ENCODE measurements at regions not wholly inside any gene's neighbourhood (a gene's known extent, or its start where the extent isn't known, plus 50 kb on each side); places are given as distances from the start of the nearest gene placed in this dataset.

DNA sequence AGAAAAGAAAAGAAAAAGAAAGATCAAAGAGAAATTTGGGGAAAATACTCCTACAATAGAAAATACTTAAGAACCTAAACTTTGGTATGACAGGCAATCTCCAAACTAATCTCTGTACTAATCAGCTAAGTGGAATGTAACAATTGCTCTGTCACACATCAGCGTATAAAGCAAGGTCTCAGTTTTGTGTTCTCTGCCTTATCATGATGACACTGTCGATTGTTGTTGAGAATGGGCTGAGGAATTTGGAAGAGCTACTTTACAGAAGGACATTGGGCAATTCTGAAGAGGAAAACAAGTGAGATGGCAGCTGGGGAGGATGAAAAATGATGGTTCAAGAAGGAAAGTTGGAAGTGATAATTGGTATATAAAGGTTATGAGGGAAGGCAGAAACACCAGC is 486.0 kb upstream of the HTR2C start:
- H3K4me1 Mint-ChIP-seq: no peaks in the 10 kb centered on the region
- DNase-seq (no peak), ATAC-seq (no peak)
- H3K27me3 Mint-ChIP-seq: no peaks in the 10 kb centered on the region
- intact Hi-C loops (cut with micrococcal nuclease): no loop called here
- no peaks in the 10 kb centered on the region for H3K36me3 Mint-ChIP-seq
- Histone ChIP-seq H3K9me3 (ENCODE audit: control insufficient read depth in 2 of 3, low read length in 3 of 3) (no peaks in the 10 kb centered on the region), H3K4me1 (ENCODE audit: control insufficient read depth in 2 of 2, insufficient read depth in 2 of 2, low read length in 2 of 2) (no peaks in the 10 kb centered on the region), H3K4me3 (ENCODE audit: low read length) (no peak overlapping the region), H3K27ac (ENCODE audit: low read depth, low read length) (no peak overlapping the region), H3K36me3 (ENCODE audit: control insufficient read depth in 2 of 3, insufficient read depth in 3 of 3, low read length in 3 of 3) (no peaks in the 10 kb centered on the region), H3K27me3 (ENCODE audit: control insufficient read depth in 2 of 2, insufficient read depth in 2 of 2, low read length in 2 of 2) (no peaks in the 10 kb centered on the region)
- ChIA-PET CTCF (no interaction called here), POLR2A (no interaction called here)
- no peaks in the 10 kb centered on the region for H3K9me3 Mint-ChIP-seq
- no peak overlapping the region for H3K27ac Mint-ChIP-seq
- H3K4me3 Mint-ChIP-seq: no peak overlapping the region

DNA sequence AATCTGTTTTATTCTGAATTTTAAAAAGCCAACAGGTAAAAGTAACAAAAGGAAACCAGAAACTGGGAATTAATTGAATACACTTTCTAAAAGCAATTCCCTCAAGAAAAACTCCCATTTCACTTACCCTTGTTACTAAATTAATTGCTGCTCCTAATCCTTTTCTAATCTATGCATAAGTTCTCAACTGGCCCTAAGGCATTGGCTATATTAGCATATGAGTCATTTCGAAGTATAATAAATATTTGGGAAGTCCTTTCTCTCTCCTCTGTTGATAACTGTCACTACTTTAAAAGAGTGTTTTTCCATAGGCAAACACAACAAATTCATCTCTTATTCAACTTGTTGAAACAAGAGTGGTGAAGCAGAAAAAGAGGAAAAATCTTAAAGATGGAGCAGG is 486.5 kb upstream of the HTR2C start:
- DNase-seq: no peak
- H3K27me3 Mint-ChIP-seq: no peaks in the 10 kb centered on the region
- intact Hi-C loops (cut with micrococcal nuclease): no loop called here
- ChIA-PET CTCF (no interaction called here), POLR2A (no interaction called here)
- H3K36me3 Mint-ChIP-seq: no peaks in the 10 kb centered on the region
- no peak overlapping the region for H3K4me3 ChIP-seq (ENCODE audit: low read length)
- no peaks in the 10 kb centered on the region for H3K9me3 ChIP-seq (ENCODE audit: control insufficient read depth in 2 of 3, low read length in 3 of 3)
- H3K36me3 ChIP-seq (ENCODE audit: control insufficient read depth in 2 of 3, insufficient read depth in 3 of 3, low read length in 3 of 3): no peaks in the 10 kb centered on the region
- H3K9me3 Mint-ChIP-seq: peaks cover 0 to 3% (median 0%) of the 10 kb centered on the region in 11 donors
- H3K27me3 ChIP-seq (ENCODE audit: control insufficient read depth in 2 of 2, insufficient read depth in 2 of 2, low read length in 2 of 2): no peaks in the 10 kb centered on the region
- H3K4me3 Mint-ChIP-seq: no peak overlapping the region
- H3K27ac ChIP-seq (ENCODE audit: low read depth, low read length): no peak overlapping the region
- no peak for ATAC-seq
- H3K27ac Mint-ChIP-seq: no peak overlapping the region
- no peaks in the 10 kb centered on the region for H3K4me1 Mint-ChIP-seq
- H3K4me1 ChIP-seq (ENCODE audit: control insufficient read depth in 2 of 2, insufficient read depth in 2 of 2, low read length in 2 of 2): no peaks in the 10 kb centered on the region

DNA sequence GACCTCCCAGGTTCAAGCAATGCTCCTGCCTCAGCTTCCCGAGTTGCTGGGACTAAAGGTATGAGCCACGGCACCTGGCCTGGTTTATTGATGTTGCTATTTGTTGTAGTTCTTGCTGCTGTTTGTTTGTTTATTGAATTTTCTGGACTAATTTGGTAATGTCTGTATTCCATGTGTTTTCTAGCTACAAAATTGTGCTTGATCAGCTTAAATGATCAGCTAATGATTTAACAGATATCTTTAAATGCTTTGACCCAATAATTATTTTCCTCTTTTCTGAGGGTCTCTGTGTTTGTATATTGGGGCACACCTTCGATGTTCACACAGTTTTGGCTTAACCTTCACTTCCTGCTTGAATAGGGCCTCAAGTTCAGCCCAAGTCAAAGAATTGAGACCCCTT is 488.1 kb upstream of the HTR2C start:
- Mint-ChIP-seq H3K4me3 (no peak overlapping the region), H3K27me3 (no peaks in the 10 kb centered on the region), H3K36me3 (no peaks in the 10 kb centered on the region), H3K27ac (no peak overlapping the region), H3K9me3 (peaks cover 0 to 4% (median 0%) of the 10 kb centered on the region in 11 donors), H3K4me1 (no peaks in the 10 kb centered on the region)
- DNase-seq (no peak), ATAC-seq (no peak)
- intact Hi-C loops (cut with micrococcal nuclease): no loop called here
- no peaks in the 10 kb centered on the region for H3K27me3 ChIP-seq (ENCODE audit: control insufficient read depth in 2 of 2, insufficient read depth in 2 of 2, low read length in 2 of 2)
- CTCF ChIA-PET: no interaction called here
- H3K4me1 ChIP-seq (ENCODE audit: control insufficient read depth in 2 of 2, insufficient read depth in 2 of 2, low read length in 2 of 2): no peaks in the 10 kb centered on the region
- H3K27ac ChIP-seq (ENCODE audit: low read depth, low read length): no peak overlapping the region
- no peak overlapping the region for H3K4me3 ChIP-seq (ENCODE audit: low read length)
- H3K36me3 ChIP-seq (ENCODE audit: control insufficient read depth in 2 of 3, insufficient read depth in 3 of 3, low read length in 3 of 3): no peaks in the 10 kb centered on the region
- POLR2A ChIA-PET: no interaction called here
- H3K9me3 ChIP-seq (ENCODE audit: control insufficient read depth in 2 of 3, low read length in 3 of 3): no peaks in the 10 kb centered on the region

DNA sequence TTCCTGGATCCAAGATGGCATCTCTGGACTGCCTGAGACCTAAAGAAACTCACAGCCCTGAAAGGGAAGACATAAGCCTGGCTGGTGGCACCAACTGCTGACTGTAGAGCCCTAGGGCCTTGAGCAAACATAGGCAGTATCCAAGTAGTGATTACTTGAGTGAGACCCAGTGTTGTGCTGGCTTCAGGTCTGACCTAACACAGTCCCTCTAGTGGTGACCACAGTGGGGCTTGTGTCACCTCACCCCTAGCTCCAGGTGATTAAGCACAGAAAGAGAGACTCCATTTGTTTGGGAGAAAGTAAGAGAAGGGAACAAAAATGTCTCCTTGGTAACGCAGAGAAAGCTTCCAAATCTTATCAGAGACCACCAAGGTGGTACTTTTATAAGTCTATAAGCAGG is 496.3 kb upstream of the HTR2C start:
- ChIA-PET CTCF (no interaction called here), POLR2A (no interaction called here)
- no peak overlapping the region for H3K27ac Mint-ChIP-seq
- no peak for ATAC-seq
- no peaks in the 10 kb centered on the region for H3K9me3 ChIP-seq (ENCODE audit: control insufficient read depth in 2 of 3, low read length in 3 of 3)
- DNase-seq: no peak
- intact Hi-C loops (cut with micrococcal nuclease): no loop called here
- no peaks in the 10 kb centered on the region for H3K27me3 Mint-ChIP-seq
- H3K27ac ChIP-seq (ENCODE audit: low read depth, low read length): no peak overlapping the region
- H3K36me3 ChIP-seq (ENCODE audit: control insufficient read depth in 2 of 3, insufficient read depth in 3 of 3, low read length in 3 of 3): no peaks in the 10 kb centered on the region
- H3K4me3 ChIP-seq (ENCODE audit: low read length): no peak overlapping the region
- no peaks in the 10 kb centered on the region for H3K4me1 Mint-ChIP-seq
- no peaks in the 10 kb centered on the region for H3K27me3 ChIP-seq (ENCODE audit: control insufficient read depth in 2 of 2, insufficient read depth in 2 of 2, low read length in 2 of 2)
- H3K4me3 Mint-ChIP-seq: no peak overlapping the region
- no peaks in the 10 kb centered on the region for H3K4me1 ChIP-seq (ENCODE audit: control insufficient read depth in 2 of 2, insufficient read depth in 2 of 2, low read length in 2 of 2)
- no peaks in the 10 kb centered on the region for H3K36me3 Mint-ChIP-seq
- H3K9me3 Mint-ChIP-seq: peaks cover 0 to 8% (median 0%) of the 10 kb centered on the region in 11 donors

DNA sequence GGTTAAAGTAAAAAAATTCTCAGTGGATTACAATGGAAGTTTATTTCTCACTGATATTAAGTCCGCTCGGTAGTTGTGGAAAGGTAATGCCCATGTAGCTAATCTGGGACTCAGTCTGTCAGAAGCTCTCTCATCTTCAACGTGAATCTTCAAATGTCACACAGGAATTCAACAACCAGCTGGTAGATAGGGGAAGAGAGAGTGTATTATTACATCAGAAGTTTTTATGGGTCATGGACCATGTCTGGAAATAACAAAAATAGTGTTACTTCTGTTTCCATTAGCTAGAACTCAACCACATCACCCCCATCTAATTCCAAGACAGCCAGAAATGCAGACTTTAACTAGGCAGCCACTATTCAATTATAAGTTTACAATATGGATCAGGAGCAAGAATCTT is 506.1 kb upstream of the HTR2C start:
- CTCF ChIA-PET: no interaction called here
- H3K4me1 Mint-ChIP-seq: no peaks in the 10 kb centered on the region
- H3K27me3 Mint-ChIP-seq: no peaks in the 10 kb centered on the region

DNA sequence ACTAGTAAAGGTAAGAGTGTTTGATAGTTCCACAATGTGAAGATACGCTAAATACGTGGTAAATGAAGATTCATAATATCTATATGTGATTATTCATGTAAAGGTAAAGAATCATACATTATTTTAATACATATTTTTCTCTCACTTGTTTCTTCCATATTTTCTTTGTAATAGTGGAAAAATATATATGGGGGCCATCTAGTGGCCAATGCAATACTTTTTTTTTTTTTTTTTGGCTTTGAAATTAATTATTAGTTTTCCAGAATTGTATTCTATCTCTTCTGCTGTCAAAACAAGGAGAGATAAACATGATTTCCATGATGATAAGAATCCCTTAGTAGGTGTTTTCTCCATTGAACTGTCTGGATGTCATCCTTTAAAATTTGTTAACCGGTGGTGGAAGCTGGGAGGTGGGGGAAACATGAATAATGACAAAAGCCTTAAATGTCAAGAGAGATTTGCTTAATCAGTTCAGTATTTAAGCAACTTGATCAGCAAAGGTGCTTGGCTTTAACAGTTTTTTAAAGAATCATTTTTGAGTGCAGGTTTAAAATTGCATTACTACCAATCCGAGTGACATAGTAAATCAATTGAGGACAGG is 508.7 kb upstream of the HTR2C start:
- no peak overlapping the region for H3K4me3 Mint-ChIP-seq
- no peaks in the 10 kb centered on the region for H3K4me1 Mint-ChIP-seq
- ATAC-seq: no peak
- H3K27me3 Mint-ChIP-seq: no peaks in the 10 kb centered on the region
- Histone ChIP-seq H3K4me3 (ENCODE audit: low read length) (no peak overlapping the region), H3K4me1 (ENCODE audit: control insufficient read depth in 2 of 2, insufficient read depth in 2 of 2, low read length in 2 of 2) (no peaks in the 10 kb centered on the region), H3K27ac (ENCODE audit: low read depth, low read length) (no peak overlapping the region), H3K9me3 (ENCODE audit: control insufficient read depth in 2 of 3, low read length in 3 of 3) (no peaks in the 10 kb centered on the region), H3K27me3 (ENCODE audit: control insufficient read depth in 2 of 2, insufficient read depth in 2 of 2, low read length in 2 of 2) (no peaks in the 10 kb centered on the region), H3K36me3 (ENCODE audit: control insufficient read depth in 2 of 3, insufficient read depth in 3 of 3, low read length in 3 of 3) (no peaks in the 10 kb centered on the region)
- intact Hi-C loops (cut with micrococcal nuclease): no loop called here
- peaks cover 0 to 4% (median 0%) of the 10 kb centered on the region in 11 donors for H3K9me3 Mint-ChIP-seq
- no peak for DNase-seq
- ChIA-PET POLR2A (interaction anchor here (0.7 kb wide), 1 partner anchor 783 kb away, joined by 3 read pairs; no protein-coding TSS in a partner anchor), CTCF (no interaction called here)
- no peak overlapping the region for H3K27ac Mint-ChIP-seq
- no peaks in the 10 kb centered on the region for H3K36me3 Mint-ChIP-seq

More for the DNA sequence above, 506.1 kb upstream of the HTR2C start:
- no peaks in the 10 kb centered on the region for H3K4me1 ChIP-seq (ENCODE audit: control insufficient read depth in 2 of 2, insufficient read depth in 2 of 2, low read length in 2 of 2)
- no peaks in the 10 kb centered on the region for H3K27me3 ChIP-seq (ENCODE audit: control insufficient read depth in 2 of 2, insufficient read depth in 2 of 2, low read length in 2 of 2)
- Mint-ChIP-seq H3K36me3 (no peaks in the 10 kb centered on the region), H3K27ac (no peak overlapping the region), H3K4me3 (no peak overlapping the region), H3K9me3 (peaks cover 0 to 9% (median 0%) of the 10 kb centered on the region in 11 donors)
- intact Hi-C loops (cut with micrococcal nuclease): no loop called here
- no peaks in the 10 kb centered on the region for H3K9me3 ChIP-seq (ENCODE audit: control insufficient read depth in 2 of 3, low read length in 3 of 3)
- ATAC-seq (no peak), DNase-seq (no peak)
- no peak overlapping the region for H3K4me3 ChIP-seq (ENCODE audit: low read length)
- POLR2A ChIA-PET: interaction anchor here (0.6 kb wide), 1 partner anchor 180 kb away, joined by 3 read pairs; no protein-coding TSS in a partner anchor
- H3K36me3 ChIP-seq (ENCODE audit: control insufficient read depth in 2 of 3, insufficient read depth in 3 of 3, low read length in 3 of 3): no peaks in the 10 kb centered on the region
- H3K27ac ChIP-seq (ENCODE audit: low read depth, low read length): no peak overlapping the region

DNA sequence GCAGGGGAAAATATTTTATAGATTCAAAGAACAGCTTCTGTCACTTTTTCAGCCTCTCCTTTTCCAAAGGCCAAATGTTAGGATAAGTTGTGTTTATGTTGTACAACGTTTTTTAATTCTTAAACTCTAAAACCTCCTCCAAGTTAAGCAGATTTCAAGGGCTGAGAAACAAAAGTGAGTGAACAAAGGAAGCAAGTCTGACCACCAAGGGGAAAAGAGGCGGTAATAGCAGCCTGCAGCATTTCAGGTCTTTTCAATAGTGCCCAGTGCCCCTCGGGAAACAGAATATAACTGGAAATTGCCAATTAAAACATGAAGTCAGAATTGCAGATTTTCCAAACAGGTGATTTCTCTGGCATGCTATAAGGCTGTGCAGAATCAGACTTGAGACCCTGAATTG is 510.0 kb upstream of the HTR2C start:
- no peaks in the 10 kb centered on the region for H3K36me3 Mint-ChIP-seq

More for the DNA sequence above, 510.0 kb upstream of the HTR2C start:
- no peak for DNase-seq
- no peaks in the 10 kb centered on the region for H3K4me1 ChIP-seq (ENCODE audit: control insufficient read depth in 2 of 2, insufficient read depth in 2 of 2, low read length in 2 of 2)
- intact Hi-C loops (cut with micrococcal nuclease): no loop called here
- H3K27me3 ChIP-seq (ENCODE audit: control insufficient read depth in 2 of 2, insufficient read depth in 2 of 2, low read length in 2 of 2): no peaks in the 10 kb centered on the region
- Mint-ChIP-seq H3K27ac (no peak overlapping the region), H3K9me3 (peaks cover 0 to 3% (median 0%) of the 10 kb centered on the region in 11 donors), H3K27me3 (no peaks in the 10 kb centered on the region), H3K4me3 (no peak overlapping the region), H3K4me1 (no peaks in the 10 kb centered on the region)
- ChIA-PET POLR2A (no interaction called here), CTCF (no interaction called here)
- H3K9me3 ChIP-seq (ENCODE audit: control insufficient read depth in 2 of 3, low read length in 3 of 3): no peaks in the 10 kb centered on the region
- no peak overlapping the region for H3K4me3 ChIP-seq (ENCODE audit: low read length)
- no peaks in the 10 kb centered on the region for H3K36me3 ChIP-seq (ENCODE audit: control insufficient read depth in 2 of 3, insufficient read depth in 3 of 3, low read length in 3 of 3)
- ATAC-seq: no peak
- no peak overlapping the region for H3K27ac ChIP-seq (ENCODE audit: low read depth, low read length)
